ENCODE measurements at regions not wholly inside any gene's neighbourhood (a gene's known extent, or its start where the extent isn't known, plus 50 kb on each side); places are given as distances from the start of the nearest gene placed in this dataset.
"Not testable (repeated sequence)": the region's sequence is repeated elsewhere in the genome, so short reads cannot be mapped to it uniquely, and the experiment has no call there.

DNA sequence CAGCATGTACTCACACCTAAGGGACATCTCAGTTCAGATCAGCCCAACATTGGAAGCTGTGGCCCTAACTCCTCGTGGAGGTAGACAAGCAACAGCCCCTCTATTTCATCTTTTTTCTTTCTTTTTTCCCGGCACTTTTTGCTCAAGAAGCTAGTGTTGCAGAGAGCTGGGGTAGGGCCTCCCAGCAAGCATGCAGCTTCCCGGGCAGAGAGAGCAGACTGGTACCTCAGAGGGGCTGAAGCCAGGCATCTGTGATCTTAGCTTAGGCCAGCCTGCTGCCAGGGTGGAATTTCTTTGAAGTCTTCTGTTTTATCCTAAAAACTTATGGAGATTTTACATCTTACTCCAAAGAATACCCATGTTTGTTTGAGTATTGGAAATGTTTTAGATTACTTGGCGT is 195.4 kb downstream of the C16orf95 start:
- DNase-seq (ENCODE audit: insufficient read length) = no peak
- no peak for FAIRE-seq
- TF ChIP-seq POLR2AphosphoS5 (IDR thresholded peaks at IDR 0.05; ENCODE audit: low read depth, low read length) = no peak
- no peak for TF ChIP-seq POLR2A (IDR thresholded peaks at IDR 0.05; ENCODE audit: low read depth, low read length)
- TF ChIP-seq TAF1 (IDR thresholded peaks at IDR 0.05; ENCODE audit: borderline replicate concordance, low read depth, low read length) = no peak

DNA sequence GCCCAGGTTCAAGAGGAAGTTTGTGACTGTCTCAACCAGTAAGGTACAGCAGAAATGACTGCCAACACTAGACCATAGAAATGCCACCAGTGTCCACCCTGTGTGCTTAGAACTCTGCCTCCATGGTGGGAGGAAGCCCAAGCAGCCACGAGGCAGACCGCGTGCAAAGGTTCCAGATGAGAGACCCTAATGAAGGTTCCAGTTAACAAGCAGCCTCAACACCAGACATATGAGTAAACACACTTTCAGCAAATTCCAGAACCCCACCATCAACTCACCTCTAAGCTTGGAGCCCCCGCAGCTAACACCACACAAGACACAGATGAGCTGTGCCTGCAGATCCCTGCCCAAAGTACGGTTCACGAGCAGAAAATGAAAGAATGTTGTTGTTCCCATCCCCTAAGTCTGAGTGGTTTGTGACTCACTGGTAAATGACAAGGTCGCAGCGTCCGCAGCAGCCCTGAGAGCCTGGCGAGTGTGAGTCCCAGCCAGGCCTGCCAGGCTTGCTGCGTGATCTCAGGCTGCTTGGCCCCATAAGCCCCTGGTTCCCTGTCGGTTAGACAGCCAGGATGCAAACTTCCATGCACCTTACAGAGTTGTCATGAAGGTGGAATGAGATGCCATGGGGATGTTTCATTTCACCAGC is 193.7 kb downstream of the C16orf95 start:
- no peak for FAIRE-seq
- DNase-seq (ENCODE audit: insufficient read length) = no peak
- TF ChIP-seq POLR2AphosphoS5 (IDR thresholded peaks at IDR 0.05; ENCODE audit: low read depth, low read length) (no peak), POLR2A (IDR thresholded peaks at IDR 0.05; ENCODE audit: low read depth, low read length) (no peak), TAF1 (IDR thresholded peaks at IDR 0.05; ENCODE audit: borderline replicate concordance, low read depth, low read length) (no peak)

DNA sequence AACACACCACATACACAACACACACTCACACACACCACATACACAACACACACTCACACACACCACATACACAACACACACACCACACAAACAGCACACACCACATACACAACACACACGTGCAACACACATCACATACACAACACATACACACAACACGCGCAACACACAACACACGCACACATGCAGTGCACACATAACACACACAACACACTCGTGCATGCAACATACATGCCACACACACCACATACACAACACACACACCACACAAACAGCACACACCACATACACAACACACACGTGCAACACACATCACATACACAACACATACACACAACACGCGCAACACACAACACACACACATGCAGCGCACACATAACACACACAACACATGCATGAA is 192.8 kb downstream of the C16orf95 start:
- DNase-seq (ENCODE audit: insufficient read length) = not testable (repeated sequence)
- FAIRE-seq = peak; percentile 96

DNA sequence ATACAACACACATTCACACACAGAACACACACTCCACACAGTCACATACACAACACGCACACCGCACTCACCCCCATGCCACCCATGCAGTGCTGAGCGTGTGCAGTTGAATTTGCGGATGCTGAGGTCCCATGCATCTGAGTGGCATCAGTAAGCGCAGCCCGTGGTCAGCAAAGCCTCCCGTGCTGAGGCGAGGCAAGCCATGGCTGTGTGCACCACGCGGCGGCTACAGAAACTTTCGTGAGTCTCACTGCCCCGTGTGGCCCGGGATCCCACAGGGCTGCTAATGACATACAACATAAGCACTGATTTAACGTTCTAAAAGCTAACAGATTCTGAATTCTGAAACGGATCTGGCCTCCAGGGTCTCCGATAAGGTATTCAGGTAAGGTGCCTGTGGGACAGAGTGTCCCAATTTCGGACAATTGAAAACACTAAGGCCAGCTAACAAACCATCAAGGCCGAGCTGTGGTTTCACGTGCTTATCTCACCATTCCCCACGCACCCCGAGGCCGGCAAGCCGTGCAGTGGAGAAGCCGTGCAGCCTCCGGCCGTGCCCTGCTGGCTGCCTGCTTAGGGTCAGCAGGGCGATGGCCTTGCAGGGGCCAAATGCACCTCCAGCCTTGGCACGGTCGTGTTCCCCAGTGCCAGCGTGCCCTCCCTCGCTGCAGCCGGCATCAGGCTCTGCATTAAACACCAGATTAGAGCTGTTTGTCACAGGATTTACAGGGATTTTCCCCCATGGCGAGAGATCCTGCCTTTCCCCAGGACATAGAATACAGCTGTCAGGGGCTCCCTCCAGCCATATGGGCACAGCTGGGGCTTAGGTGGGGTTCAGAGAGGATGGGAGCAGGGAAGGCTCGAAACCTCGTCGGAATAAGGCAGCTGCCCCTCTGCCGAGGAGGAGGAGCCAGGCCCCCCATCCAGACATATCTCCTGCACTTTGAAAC is 191.7 kb downstream of the C16orf95 start:
- FAIRE-seq = no peak
- DNase-seq (ENCODE audit: insufficient read length) = no peak
- TF ChIP-seq POLR2A (IDR thresholded peaks at IDR 0.05; ENCODE audit: low read depth, low read length) = no peak
- TF ChIP-seq POLR2AphosphoS5 (IDR thresholded peaks at IDR 0.05; ENCODE audit: low read depth, low read length) = no peak
- TF ChIP-seq TAF1 (IDR thresholded peaks at IDR 0.05; ENCODE audit: borderline replicate concordance, low read depth, low read length) = no peak

DNA sequence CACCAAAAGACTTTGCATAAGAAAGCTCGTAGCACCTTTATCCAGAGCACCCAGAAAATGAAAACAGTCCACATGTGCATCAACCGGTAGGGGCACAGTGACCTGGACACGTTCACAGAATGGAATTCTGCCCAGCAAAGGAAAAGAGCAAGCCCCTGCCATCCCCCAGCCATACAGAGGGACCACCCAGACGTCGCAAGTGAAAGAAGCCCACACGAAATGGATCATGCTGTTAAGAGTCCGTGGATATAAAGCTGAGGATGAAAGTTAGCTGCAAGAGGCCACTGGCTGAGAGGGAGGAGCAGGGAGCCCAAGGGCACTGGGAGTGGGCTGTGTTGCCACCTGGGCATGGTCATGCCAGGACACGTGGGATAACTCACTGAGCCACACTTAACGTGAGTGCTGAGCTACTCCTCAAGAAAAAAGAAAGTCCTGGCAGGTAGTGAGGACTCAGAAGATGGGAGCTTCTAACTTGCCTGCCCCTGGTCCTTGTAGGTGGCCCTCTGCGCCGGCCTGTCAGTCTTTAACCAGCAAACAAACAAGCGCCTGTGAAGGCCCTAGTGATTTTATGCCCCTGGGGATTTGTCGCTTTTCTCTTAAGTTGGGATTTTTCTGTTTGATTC is 190.7 kb downstream of the C16orf95 start:
- DNase-seq (ENCODE audit: insufficient read length) (no peak), FAIRE-seq (no peak)
- no peak for TF ChIP-seq POLR2AphosphoS5 (IDR thresholded peaks at IDR 0.05; ENCODE audit: low read depth, low read length)
- no peak for TF ChIP-seq TAF1 (IDR thresholded peaks at IDR 0.05; ENCODE audit: borderline replicate concordance, low read depth, low read length)
- TF ChIP-seq POLR2A (IDR thresholded peaks at IDR 0.05; ENCODE audit: low read depth, low read length) = no peak

DNA sequence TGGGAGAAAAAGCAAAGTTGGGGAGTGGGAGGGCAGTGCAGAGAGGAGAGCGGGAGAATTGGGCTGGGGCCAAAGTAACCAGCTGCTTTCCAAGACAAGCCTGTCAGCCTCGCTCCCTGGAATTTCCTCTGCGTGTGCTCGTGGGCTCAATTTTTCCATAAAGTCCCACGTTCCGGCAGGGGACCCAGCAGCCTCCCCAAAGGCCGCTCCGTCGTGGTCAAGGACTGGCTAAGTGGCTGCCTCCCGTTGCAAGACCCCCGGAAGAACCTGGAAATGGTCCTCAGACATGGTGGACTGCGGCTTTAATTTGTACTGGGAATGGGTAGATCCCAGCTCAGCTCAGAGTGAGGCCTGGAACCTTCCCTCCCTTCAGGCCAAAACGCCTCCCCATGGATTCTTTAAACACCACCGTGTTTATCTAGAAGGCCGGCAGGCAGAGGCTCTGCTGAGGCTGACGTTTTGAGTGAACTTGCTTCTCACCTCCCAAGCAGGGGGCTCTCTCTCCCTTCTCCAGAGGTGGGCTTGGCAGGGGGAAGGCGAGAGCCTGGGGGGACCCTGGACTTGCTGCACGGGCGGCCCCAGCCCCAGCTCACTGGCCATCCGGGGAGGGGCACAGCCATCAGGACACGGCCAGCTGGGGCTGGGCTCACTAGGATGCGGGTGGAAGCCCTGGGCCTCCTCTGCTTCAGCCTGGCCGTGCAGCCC is 190.0 kb downstream of the C16orf95 start:
- no peak for FAIRE-seq
- no peak for TF ChIP-seq POLR2AphosphoS5 (IDR thresholded peaks at IDR 0.05; ENCODE audit: low read depth, low read length)
- no peak for TF ChIP-seq POLR2A (IDR thresholded peaks at IDR 0.05; ENCODE audit: low read depth, low read length)
- TF ChIP-seq TAF1 (IDR thresholded peaks at IDR 0.05; ENCODE audit: borderline replicate concordance, low read depth, low read length) = no peak
- DNase-seq (ENCODE audit: insufficient read length) = no peak

DNA sequence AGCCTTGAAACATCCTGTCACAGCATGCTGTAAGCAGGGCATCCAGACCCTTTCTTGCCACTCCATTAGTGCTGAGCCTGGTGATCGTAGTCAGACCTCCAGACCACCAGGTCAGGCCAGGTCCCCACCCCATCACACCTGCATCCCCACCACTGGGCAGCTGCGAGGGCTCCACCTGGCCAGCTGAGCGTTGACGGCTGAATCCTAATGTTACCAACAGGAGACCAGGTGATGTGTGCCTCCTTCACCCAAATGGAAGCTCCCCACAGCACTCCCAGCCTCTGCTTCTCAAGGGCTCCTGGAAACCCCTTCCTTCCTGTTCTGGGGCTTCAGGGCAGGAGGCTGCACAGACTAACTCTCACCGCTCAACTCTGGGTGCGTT is 189.4 kb downstream of the C16orf95 start:
- no peak for TF ChIP-seq POLR2A (IDR thresholded peaks at IDR 0.05; ENCODE audit: low read depth, low read length)
- no peak for TF ChIP-seq TAF1 (IDR thresholded peaks at IDR 0.05; ENCODE audit: borderline replicate concordance, low read depth, low read length)
- no peak for TF ChIP-seq POLR2AphosphoS5 (IDR thresholded peaks at IDR 0.05; ENCODE audit: low read depth, low read length)
- DNase-seq (ENCODE audit: insufficient read length) = no peak
- no peak for FAIRE-seq

DNA sequence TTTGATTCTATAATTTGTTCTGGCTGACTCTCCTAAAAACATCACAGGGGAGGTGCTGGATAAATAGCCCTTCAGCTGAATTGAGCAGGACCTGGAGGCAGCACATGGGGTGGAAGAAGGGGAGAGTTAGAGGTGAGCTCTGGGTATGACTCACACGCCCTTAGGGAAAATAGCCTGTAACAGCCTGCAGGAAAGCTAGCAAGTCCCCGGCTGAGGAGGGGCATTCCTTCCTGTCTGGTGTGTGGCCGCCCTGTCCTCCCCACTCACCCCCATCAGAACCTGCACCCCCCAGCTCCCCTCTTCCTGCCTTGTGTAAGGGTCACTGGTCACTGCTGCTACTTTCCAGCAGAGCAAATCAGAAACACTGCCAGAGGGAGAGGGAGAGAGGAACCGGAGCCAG is 187.4 kb downstream of the C16orf95 start:
- FAIRE-seq = no peak
- TF ChIP-seq POLR2AphosphoS5 (IDR thresholded peaks at IDR 0.05; ENCODE audit: low read depth, low read length) (no peak), POLR2A (IDR thresholded peaks at IDR 0.05; ENCODE audit: low read depth, low read length) (no peak), TAF1 (IDR thresholded peaks at IDR 0.05; ENCODE audit: borderline replicate concordance, low read depth, low read length) (no peak)
- no peak for DNase-seq (ENCODE audit: insufficient read length)

DNA sequence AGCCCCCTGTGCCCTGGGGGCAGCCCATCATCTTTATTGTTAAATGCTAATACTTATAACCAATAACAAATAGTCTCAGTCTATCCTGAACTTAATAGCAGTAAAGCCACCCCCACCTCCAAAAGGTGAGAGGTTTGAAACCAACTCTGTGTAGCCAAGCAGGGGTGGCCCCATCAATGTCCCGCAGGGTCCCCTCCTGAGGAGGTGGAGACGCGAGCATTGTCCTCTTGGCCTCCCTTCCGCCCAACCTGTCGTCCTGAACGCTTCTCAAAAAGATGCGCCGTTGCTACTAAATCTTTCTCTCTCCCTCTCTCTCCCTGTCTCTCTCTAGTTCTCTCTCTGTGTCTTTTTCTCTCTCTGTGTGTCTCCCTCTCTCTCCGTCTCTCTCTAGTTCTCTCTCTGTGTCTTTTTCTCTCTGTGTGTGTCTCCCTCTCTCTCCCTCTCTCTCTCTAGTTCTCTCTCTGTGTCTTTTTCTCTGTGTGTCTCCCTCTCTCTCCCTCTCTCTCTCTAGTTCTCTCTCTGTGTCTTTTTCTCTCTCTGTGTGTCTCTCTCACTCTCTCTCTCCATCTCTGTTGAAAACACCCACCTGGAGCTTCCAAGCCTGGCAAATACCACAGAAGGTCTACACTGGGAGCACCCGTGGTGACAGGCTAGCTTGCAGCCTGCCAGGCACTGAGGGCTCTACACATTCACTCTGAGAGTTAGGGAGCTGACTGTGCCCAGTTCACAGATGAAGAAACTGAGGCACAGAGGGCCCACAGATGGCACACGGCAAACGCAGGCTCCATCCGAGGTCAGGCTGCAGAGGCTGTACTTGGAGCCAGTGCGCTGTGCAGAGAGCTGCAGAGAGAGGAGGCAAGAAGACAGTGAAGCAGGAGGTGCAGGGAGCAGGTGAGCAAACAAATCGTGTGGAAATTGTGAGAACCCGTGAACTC is 185.9 kb downstream of the C16orf95 start:
- no peak for TF ChIP-seq POLR2AphosphoS5 (IDR thresholded peaks at IDR 0.05; ENCODE audit: low read depth, low read length)
- TF ChIP-seq POLR2A (IDR thresholded peaks at IDR 0.05; ENCODE audit: low read depth, low read length) = no peak
- TF ChIP-seq TAF1 (IDR thresholded peaks at IDR 0.05; ENCODE audit: borderline replicate concordance, low read depth, low read length) = no peak
- no peak for FAIRE-seq
- DNase-seq (ENCODE audit: insufficient read length) = no peak

DNA sequence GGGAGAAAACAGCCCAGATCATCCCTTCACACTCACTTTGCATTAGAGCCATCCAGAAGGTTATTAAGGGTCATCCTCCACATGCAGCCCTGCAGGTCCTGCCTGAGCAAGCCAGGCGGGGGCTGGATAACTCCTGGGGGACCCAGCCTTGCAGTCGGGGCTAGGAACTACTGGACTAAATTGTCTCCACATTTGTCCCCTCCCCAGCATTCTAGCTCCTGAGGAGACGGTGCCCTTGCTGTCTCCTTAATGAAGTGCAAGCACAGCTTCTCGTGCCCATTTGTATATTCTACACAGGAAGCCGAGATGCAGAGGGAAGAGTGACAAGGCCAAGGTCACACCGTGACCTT is 185.2 kb downstream of the C16orf95 start:
- FAIRE-seq = no peak
- TF ChIP-seq POLR2AphosphoS5 (IDR thresholded peaks at IDR 0.05; ENCODE audit: low read depth, low read length) (no peak), POLR2A (IDR thresholded peaks at IDR 0.05; ENCODE audit: low read depth, low read length) (no peak), TAF1 (IDR thresholded peaks at IDR 0.05; ENCODE audit: borderline replicate concordance, low read depth, low read length) (no peak)
- DNase-seq (ENCODE audit: insufficient read length) = no peak

Measured in GM12892 (cell line).